ENCODE measurements at regions not wholly inside any gene's neighbourhood (a gene's known extent, or its start where the extent isn't known, plus 50 kb on each side); places are given as distances from the start of the nearest gene placed in this dataset.
"Not testable (repeated sequence)": the region's sequence is repeated elsewhere in the genome, so short reads cannot be mapped to it uniquely, and the experiment has no call there.

GRCh38 chr5:126011526-126011925 is 411.7 kb upstream of the GRAMD2B start:
- H3K27ac Mint-ChIP-seq; H3K27me3 Mint-ChIP-seq (ENCODE audit: low read depth); DNase-seq; H3K9me3 Mint-ChIP-seq (ENCODE audit: insufficient read depth); H3K4me3 Mint-ChIP-seq; CTCF ChIA-PET; H3K36me3 Mint-ChIP-seq (ENCODE audit: low read depth); ATAC-seq; POLR2A ChIA-PET; H3K4me1 Mint-ChIP-seq (ENCODE audit: low read depth): not testable (repeated sequence)

GRCh38 chr5:126014676-126015075 is 408.5 kb upstream of the GRAMD2B start:
- H3K36me3 Mint-ChIP-seq (ENCODE audit: low read depth) = no peaks in the 10 kb centered on the region
- ATAC-seq (no peak), DNase-seq (no peak)
- ChIA-PET CTCF (no interaction called here), POLR2A (no interaction called here)
- H3K9me3 Mint-ChIP-seq (ENCODE audit: insufficient read depth) = peaks cover 6% of the 10 kb centered on the region
- H3K27me3 Mint-ChIP-seq (ENCODE audit: low read depth) = no peaks in the 10 kb centered on the region
- no peak overlapping the region for H3K4me3 Mint-ChIP-seq
- no peaks in the 10 kb centered on the region for H3K4me1 Mint-ChIP-seq (ENCODE audit: low read depth)
- H3K27ac Mint-ChIP-seq = no peak overlapping the region

DNA sequence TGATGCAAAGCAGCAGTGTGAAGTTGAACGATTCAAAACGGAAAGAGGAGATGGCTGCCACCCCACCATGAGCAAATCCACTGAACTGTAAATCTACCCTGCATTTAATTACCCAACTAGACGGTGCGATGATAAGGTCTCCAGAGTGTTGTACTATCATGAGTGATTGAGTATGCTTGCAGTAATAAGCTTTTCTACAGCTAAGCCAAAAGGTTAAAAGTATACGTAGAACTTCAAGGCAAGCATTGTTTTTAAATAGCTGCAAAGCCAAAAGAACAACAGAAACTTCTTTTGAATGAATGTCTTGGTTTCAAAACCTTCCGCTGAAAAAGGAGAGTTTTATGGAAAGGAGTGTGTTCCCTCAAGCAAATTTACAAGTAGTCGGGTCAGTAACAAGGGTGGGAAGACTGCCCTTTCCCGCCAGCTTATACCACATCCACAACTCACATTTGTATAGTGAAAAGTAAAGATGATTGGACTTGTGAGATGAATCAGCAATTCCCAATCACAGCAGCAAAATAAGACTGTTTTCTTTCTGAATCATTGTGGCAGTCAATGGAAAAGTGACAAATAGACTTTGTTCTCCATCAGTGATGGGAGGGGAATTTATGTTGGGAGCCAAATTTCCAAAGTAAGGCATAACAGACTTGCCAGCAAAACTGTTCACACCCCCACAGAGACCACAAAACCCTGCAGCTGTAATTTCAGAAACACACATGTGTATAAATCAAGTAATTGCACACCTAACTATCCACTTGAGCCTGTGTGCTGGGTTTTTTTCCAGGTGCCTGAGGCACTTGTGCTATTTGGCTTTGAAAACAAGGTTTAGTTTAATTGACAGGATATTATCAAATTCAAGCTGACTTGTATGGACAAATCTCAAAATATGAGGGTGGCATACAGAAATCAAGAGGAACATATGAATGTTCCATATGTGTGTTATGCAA is 407.7 kb upstream of the GRAMD2B start:
- POLR2A ChIA-PET = no interaction called here
- CTCF ChIA-PET = no interaction called here
- Mint-ChIP-seq H3K4me1 (ENCODE audit: low read depth) (no peaks in the 10 kb centered on the region), H3K27me3 (ENCODE audit: low read depth) (no peaks in the 10 kb centered on the region), H3K27ac (no peak overlapping the region), H3K9me3 (ENCODE audit: insufficient read depth) (peaks cover 6% of the 10 kb centered on the region), H3K4me3 (no peak overlapping the region), H3K36me3 (ENCODE audit: low read depth) (no peaks in the 10 kb centered on the region)
- DNase-seq (no peak), ATAC-seq (no peak)

GRCh38 chr5:126016256-126016655 is 407.0 kb upstream of the GRAMD2B start:
- POLR2A ChIA-PET = no interaction called here
- peaks cover 6% of the 10 kb centered on the region for H3K9me3 Mint-ChIP-seq (ENCODE audit: insufficient read depth)

DNA sequence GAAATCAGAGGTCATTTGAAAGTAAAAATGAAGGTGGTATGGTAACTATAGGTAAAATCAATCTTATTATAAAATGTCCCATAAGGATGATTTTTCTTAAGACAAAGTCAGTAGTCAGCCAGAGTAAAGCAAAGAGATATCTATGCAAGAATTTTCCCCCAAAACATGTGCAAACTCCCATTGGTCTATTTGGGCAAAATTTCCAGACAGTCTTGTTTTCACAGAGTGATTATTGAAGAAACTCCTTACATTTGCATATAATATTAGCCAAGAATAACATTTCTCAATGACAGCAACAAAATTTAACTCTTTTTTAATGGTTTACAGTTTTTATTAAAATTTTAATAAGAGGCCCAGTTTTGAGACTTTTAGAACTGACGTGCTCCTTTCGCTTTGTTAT is 406.1 kb upstream of the GRAMD2B start:
- peaks cover 6% of the 10 kb centered on the region for H3K9me3 Mint-ChIP-seq (ENCODE audit: insufficient read depth)
- CTCF ChIA-PET = no interaction called here
- POLR2A ChIA-PET = no interaction called here
- no peaks in the 10 kb centered on the region for H3K4me1 Mint-ChIP-seq (ENCODE audit: low read depth)
- no peak for ATAC-seq
- H3K27me3 Mint-ChIP-seq (ENCODE audit: low read depth) = no peaks in the 10 kb centered on the region
- no peaks in the 10 kb centered on the region for H3K36me3 Mint-ChIP-seq (ENCODE audit: low read depth)
- no peak overlapping the region for H3K27ac Mint-ChIP-seq
- H3K4me3 Mint-ChIP-seq = no peak overlapping the region
- no peak for DNase-seq

More at GRCh38 chr5:126016256-126016655, 407.0 kb upstream of the GRAMD2B start:
- Mint-ChIP-seq H3K4me1 (ENCODE audit: low read depth) (no peaks in the 10 kb centered on the region), H3K36me3 (ENCODE audit: low read depth) (no peaks in the 10 kb centered on the region), H3K27ac (no peak overlapping the region), H3K27me3 (ENCODE audit: low read depth) (no peaks in the 10 kb centered on the region), H3K4me3 (no peak overlapping the region)
- no peak for ATAC-seq
- no peak for DNase-seq
- CTCF ChIA-PET = no interaction called here

GRCh38 chr5:126020770-126021169 is 402.4 kb upstream of the GRAMD2B start:
- ChIA-PET CTCF (no interaction called here), POLR2A (no interaction called here)
- Mint-ChIP-seq H3K36me3 (ENCODE audit: low read depth) (no peaks in the 10 kb centered on the region), H3K27ac (no peak overlapping the region), H3K4me3 (no peak overlapping the region), H3K4me1 (ENCODE audit: low read depth) (no peaks in the 10 kb centered on the region), H3K27me3 (ENCODE audit: low read depth) (no peaks in the 10 kb centered on the region), H3K9me3 (ENCODE audit: insufficient read depth) (no peaks in the 10 kb centered on the region)
- ATAC-seq = no peak
- no peak for DNase-seq

GRCh38 chr5:126023994-126024441 is 399.2 kb upstream of the GRAMD2B start:
- H3K9me3 Mint-ChIP-seq (ENCODE audit: insufficient read depth) = peaks cover 11% of the 10 kb centered on the region
- no peaks in the 10 kb centered on the region for H3K36me3 Mint-ChIP-seq (ENCODE audit: low read depth)
- ChIA-PET POLR2A (no interaction called here), CTCF (no interaction called here)
- no peaks in the 10 kb centered on the region for H3K4me1 Mint-ChIP-seq (ENCODE audit: low read depth)
- no peak overlapping the region for H3K4me3 Mint-ChIP-seq
- no peak for ATAC-seq
- no peaks in the 10 kb centered on the region for H3K27me3 Mint-ChIP-seq (ENCODE audit: low read depth)
- DNase-seq = no peak
- no peak overlapping the region for H3K27ac Mint-ChIP-seq

GRCh38 chr5:126027149-126027548 is 396.1 kb upstream of the GRAMD2B start:
- ChIA-PET POLR2A (no interaction called here), CTCF (no interaction called here)
- H3K27me3 Mint-ChIP-seq (ENCODE audit: low read depth) = no peaks in the 10 kb centered on the region
- no peak overlapping the region for H3K27ac Mint-ChIP-seq
- peaks cover 18% of the 10 kb centered on the region for H3K9me3 Mint-ChIP-seq (ENCODE audit: insufficient read depth)
- no peak for DNase-seq
- H3K36me3 Mint-ChIP-seq (ENCODE audit: low read depth) = no peaks in the 10 kb centered on the region
- ATAC-seq = no peak
- H3K4me3 Mint-ChIP-seq = no peak overlapping the region
- no peaks in the 10 kb centered on the region for H3K4me1 Mint-ChIP-seq (ENCODE audit: low read depth)

- ChIA-PET CTCF (no interaction called here), POLR2A (no interaction called here)
- Mint-ChIP-seq H3K4me3 (no peak overlapping the region), H3K27ac (no peak overlapping the region), H3K9me3 (ENCODE audit: insufficient read depth) (peaks cover 18% of the 10 kb centered on the region), H3K4me1 (ENCODE audit: low read depth) (no peaks in the 10 kb centered on the region), H3K27me3 (ENCODE audit: low read depth) (no peaks in the 10 kb centered on the region), H3K36me3 (ENCODE audit: low read depth) (no peaks in the 10 kb centered on the region)
- DNase-seq (no peak), ATAC-seq (no peak)
Measured at GRCh38 chr5:126027652-126028051, 395.6 kb upstream of the GRAMD2B start.

GRCh38 chr5:126028336-126028735 is 394.9 kb upstream of the GRAMD2B start:
- no peaks in the 10 kb centered on the region for H3K36me3 Mint-ChIP-seq (ENCODE audit: low read depth)
- H3K4me3 Mint-ChIP-seq = no peak overlapping the region
- DNase-seq (no peak), ATAC-seq (no peak)
- H3K27me3 Mint-ChIP-seq (ENCODE audit: low read depth) = no peaks in the 10 kb centered on the region
- H3K9me3 Mint-ChIP-seq (ENCODE audit: insufficient read depth) = peaks cover 18% of the 10 kb centered on the region
- CTCF ChIA-PET = no interaction called here
- POLR2A ChIA-PET = no interaction called here
- H3K27ac Mint-ChIP-seq = no peak overlapping the region
- no peaks in the 10 kb centered on the region for H3K4me1 Mint-ChIP-seq (ENCODE audit: low read depth)

DNA sequence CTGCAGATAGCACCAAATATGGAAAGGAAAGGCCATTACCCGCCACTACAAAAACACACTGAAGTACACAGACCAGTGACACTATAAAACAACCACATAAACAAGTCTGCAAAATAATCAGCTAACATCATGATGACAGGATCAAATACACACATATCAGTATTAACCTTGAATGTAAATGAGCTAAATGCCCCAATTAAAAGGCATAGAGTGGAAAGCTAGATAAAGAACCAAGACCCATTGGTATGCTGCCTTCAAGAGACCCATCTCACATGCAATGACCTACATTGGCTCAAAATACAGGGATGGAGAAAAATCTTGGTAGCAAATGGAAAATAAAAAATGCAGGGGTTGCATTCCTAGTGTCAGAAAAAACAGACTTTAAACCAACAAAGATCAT is 393.9 kb upstream of the GRAMD2B start:
- H3K27ac Mint-ChIP-seq; H3K36me3 Mint-ChIP-seq (ENCODE audit: low read depth); CTCF ChIA-PET; H3K4me1 Mint-ChIP-seq (ENCODE audit: low read depth); ATAC-seq; H3K4me3 Mint-ChIP-seq; POLR2A ChIA-PET; H3K27me3 Mint-ChIP-seq (ENCODE audit: low read depth); DNase-seq: not testable (repeated sequence)
- peaks cover 18% of the 10 kb centered on the region for H3K9me3 Mint-ChIP-seq (ENCODE audit: insufficient read depth)

DNA sequence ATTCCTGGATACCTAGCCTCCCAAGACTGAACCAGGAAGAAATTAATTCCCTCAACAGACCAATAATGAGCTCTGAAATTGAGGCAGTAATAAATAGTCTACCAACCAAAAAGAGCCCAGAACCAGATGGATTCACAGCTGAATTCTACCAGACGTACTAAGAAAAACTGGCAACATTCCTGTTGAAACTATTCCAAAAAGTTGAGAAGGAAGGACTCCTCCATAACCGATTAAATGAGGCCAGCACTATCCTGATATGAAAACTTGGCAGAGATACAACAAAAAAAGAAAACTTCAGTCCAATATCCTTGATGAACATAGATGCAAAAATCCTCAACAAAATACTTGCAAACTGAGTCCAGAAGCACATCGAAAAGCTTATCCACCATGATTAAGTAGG is 392.5 kb upstream of the GRAMD2B start:
- Mint-ChIP-seq H3K27me3 (ENCODE audit: low read depth) (no peaks in the 10 kb centered on the region), H3K27ac (no peak overlapping the region), H3K4me3 (no peak overlapping the region), H3K4me1 (ENCODE audit: low read depth) (no peaks in the 10 kb centered on the region), H3K36me3 (ENCODE audit: low read depth) (no peaks in the 10 kb centered on the region), H3K9me3 (ENCODE audit: insufficient read depth) (peaks cover 18% of the 10 kb centered on the region)
- ATAC-seq = no peak
- no peak for DNase-seq
- POLR2A ChIA-PET = no interaction called here
- CTCF ChIA-PET = no interaction called here
